ENCODE measurements at regions not wholly inside any gene's neighbourhood (a gene's known extent, or its start where the extent isn't known, plus 50 kb on each side); places are given as distances from the start of the nearest gene placed in this dataset.

DNA sequence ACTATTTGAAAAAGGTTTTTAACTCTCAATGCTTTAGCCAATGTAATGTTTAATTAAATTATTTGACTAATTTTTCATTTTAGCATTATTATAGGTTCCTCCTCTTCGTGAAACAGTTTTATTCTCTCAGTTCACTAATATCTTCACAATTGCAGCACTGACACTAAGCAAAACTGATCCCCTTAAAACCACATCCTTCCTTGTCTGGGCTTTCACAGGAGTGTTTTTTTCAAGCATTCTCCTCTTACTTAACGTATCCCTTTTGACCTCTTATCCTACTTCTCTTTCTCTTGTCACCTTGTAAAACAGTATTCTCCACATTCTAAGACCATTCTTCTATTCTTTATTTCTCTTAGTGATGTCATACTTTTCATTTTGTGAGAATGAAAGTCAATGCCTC lies 112.8 kb downstream of the DSC3 start:
- H3K4me3 ChIP-seq = no peak overlapping the region
- ATAC-seq (no peak), DNase-seq (no peak)
- no peak overlapping the region for H3K27ac ChIP-seq
- no peak for TF ChIP-seq POLR2A (IDR thresholded peaks at IDR 0.05)
- TF ChIP-seq, protein P1, sequence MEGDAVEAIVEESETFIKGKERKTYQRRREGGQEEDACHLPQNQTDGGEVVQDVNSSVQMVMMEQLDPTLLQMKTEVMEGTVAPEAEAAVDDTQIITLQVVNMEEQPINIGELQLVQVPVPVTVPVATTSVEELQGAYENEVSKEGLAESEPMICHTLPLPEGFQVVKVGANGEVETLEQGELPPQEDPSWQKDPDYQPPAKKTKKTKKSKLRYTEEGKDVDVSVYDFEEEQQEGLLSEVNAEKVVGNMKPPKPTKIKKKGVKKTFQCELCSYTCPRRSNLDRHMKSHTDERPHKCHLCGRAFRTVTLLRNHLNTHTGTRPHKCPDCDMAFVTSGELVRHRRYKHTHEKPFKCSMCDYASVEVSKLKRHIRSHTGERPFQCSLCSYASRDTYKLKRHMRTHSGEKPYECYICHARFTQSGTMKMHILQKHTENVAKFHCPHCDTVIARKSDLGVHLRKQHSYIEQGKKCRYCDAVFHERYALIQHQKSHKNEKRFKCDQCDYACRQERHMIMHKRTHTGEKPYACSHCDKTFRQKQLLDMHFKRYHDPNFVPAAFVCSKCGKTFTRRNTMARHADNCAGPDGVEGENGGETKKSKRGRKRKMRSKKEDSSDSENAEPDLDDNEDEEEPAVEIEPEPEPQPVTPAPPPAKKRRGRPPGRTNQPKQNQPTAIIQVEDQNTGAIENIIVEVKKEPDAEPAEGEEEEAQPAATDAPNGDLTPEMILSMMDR (IDR thresholded peaks at IDR 0.05) = no peak
- WGBS, 4 donors = 56 to 70% (median 66%) methylated on average over 2 of the region's 2 CpGs
- H3K27me3 ChIP-seq = no peaks in the 10 kb centered on the region
- H3K4me1 ChIP-seq = no peaks in the 10 kb centered on the region
- H3K9me3 ChIP-seq = no peaks in the 10 kb centered on the region
- H3K36me3 ChIP-seq = no peaks in the 10 kb centered on the region
- intact Hi-C loops (cut with DNase I) = loop anchor here in 1 of 10 donors (10.0 kb wide), 1 partner anchor 55 kb away; no protein-coding TSS in a partner anchor

DNA sequence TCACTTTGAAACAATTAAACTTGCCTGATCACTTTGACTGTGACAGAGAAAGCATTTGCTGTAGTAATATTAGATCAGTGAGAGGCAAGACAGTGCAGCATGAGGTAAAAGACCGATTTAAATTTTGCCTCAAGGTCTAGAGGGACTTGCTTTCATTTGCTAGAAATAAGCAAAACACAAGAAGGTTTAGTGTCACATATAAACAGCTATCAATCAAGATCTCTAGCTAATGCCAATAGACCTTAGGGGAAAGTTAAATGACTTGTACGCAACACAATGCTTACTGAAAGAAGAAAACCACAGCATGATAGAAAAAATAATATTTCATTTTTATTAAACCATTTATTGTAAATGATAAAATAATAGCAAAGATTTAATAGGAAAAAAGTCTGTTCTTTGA lies 113.5 kb downstream of the DSC3 start:
- WGBS, 4 donors = 71 to 86% (median 79%) methylated on average over 2 of the region's 2 CpGs
- Histone ChIP-seq H3K4me1 (no peaks in the 10 kb centered on the region), H3K9me3 (no peaks in the 10 kb centered on the region), H3K36me3 (no peaks in the 10 kb centered on the region), H3K4me3 (no peak overlapping the region), H3K27ac (no peak overlapping the region), H3K27me3 (no peaks in the 10 kb centered on the region)
- DNase-seq (no peak), ATAC-seq (no peak)
- TF ChIP-seq POLR2A (IDR thresholded peaks at IDR 0.05) = no peak
- TF ChIP-seq, protein P1 (IDR thresholded peaks at IDR 0.05) = no peak
- intact Hi-C loops (cut with DNase I) = no loop called here

DNA sequence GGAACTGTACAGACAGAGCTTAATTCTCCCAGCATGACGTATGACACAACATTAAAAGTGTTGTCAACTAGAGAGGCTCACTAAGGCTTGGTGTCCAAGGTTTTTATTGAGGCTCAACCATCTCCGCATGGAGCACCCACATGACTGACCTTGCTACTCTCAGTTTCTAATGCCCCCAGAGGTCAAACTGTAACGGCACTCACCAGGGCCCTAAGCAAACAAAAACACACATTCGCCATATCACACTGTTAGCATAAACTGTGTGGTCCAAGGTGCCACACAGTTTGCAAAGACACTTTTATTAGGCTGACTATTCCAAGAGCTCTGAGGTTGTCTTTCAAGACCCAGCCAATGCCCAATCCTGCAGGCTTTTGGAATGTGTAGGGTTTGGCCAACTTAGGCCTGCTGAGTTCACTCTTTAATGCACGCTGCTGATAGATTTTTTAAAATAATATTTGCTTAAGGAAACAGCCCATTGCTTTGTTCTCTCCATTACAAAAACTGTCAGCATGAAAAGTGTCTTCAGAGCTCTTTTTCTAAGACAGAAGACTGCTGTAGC lies 114.9 kb downstream of the DSC3 start:
- Histone ChIP-seq H3K27ac (no peak overlapping the region), H3K27me3 (no peaks in the 10 kb centered on the region), H3K36me3 (no peaks in the 10 kb centered on the region), H3K4me3 (no peak overlapping the region), H3K4me1 (no peaks in the 10 kb centered on the region), H3K9me3 (no peaks in the 10 kb centered on the region)
- ATAC-seq (no peak), DNase-seq (no peak)
- TF ChIP-seq, protein P1 (IDR thresholded peaks at IDR 0.05) = no peak
- no peak for TF ChIP-seq POLR2A (IDR thresholded peaks at IDR 0.05)
- 73 to 87% (median 84%) methylated on average over 5 of the region's 5 CpGs for WGBS, 4 donors
- intact Hi-C loops (cut with DNase I) = no loop called here

DNA sequence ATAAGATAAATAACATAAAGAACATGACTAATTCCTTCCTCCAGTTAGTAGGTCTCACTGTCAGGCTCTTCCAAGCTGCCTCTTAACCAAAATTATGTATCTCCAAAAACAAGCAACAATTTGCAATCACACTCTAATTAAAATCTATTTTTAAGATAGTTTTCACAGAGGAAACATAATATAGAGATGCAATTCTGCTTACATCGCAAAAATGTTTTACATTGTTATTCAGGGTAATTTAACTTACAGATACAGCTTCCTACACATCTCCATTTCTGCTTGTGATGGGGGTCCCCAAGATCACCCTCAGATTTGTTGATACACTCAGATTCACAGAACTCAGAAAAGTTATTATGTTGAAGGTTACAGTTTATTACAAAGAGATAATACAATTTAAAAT lies 115.5 kb downstream of the DSC3 start:
- intact Hi-C loops (cut with DNase I) = no loop called here
- 91 to 98% (median 96%) methylated on average over 1 of the region's 1 CpG for WGBS, 4 donors
- Histone ChIP-seq H3K27ac (no peak overlapping the region), H3K27me3 (no peaks in the 10 kb centered on the region), H3K9me3 (no peaks in the 10 kb centered on the region), H3K4me1 (no peaks in the 10 kb centered on the region), H3K4me3 (no peak overlapping the region), H3K36me3 (no peaks in the 10 kb centered on the region)
- no peak for TF ChIP-seq POLR2A (IDR thresholded peaks at IDR 0.05)
- TF ChIP-seq, protein P1 (IDR thresholded peaks at IDR 0.05) = no peak
- ATAC-seq (no peak), DNase-seq (no peak)

All from heart left ventricle (tissue), 16 donors.